CD14-positive monocyte (primary cell): ENCODE measurements at regions not wholly inside any gene's neighbourhood (a gene's known extent, or its start where the extent isn't known, plus 50 kb on each side); places are given as distances from the start of the nearest gene placed in this dataset.
A peak's percentile ranks its signal among the peaks of the same experiment; 100 is the strongest.

ENCODE experiments used
- DNase-seq, 3 donors: peaks; one replicate each; pipeline ENCODE4 v3.0.0-alpha.2; 2011 to 2022
- H2AFZ ChIP-seq: 2 replicates; pipeline ENCODE4 v1.6.0; 2012; ENCODE audit warnings: mild to moderate bottlenecking, low read depth, low read length, inconsistent platforms; ENCODE audit not compliant: insufficient read depth, poor library complexity, severe bottlenecking
- H3K27ac ChIP-seq, 2 donors: 1 replicate in 1 of 2; 2 replicates in 1 of 2; pipeline ENCODE4 v1.5.1; 2012 to 2013; ENCODE audit warnings: low read length in 2 of 2, control low read depth in 1 of 2, inconsistent platforms in 1 of 2, low read depth in 1 of 2, mild to moderate bottlenecking in 1 of 2
- H3K27me3 ChIP-seq, 2 donors: one replicate each; pipeline versions ENCODE4 v1.6.0 to v1.6.1; 2011 to 2013; ENCODE audit warnings: low read length in 2 of 2; ENCODE audit not compliant: control insufficient read depth in 2 of 2, insufficient read depth in 2 of 2
- H3K36me3 ChIP-seq, 2 donors: replicated peaks in 1 of 2; 1 replicate in 1 of 2; 2 replicates in 1 of 2; pipeline versions ENCODE4 v1.5.1 to v1.6.1; 2012 to 2013; ENCODE audit warnings: low read length in 2 of 2, control low read depth in 1 of 2, inconsistent platforms in 1 of 2, mild to moderate bottlenecking in 1 of 2; ENCODE audit not compliant: insufficient read depth in 2 of 2, control insufficient read depth in 1 of 2
- H3K4me1 ChIP-seq, 2 donors: 1 replicate in 1 of 2; 2 replicates in 1 of 2; pipeline versions ENCODE4 v1.5.1 to v1.6.1; 2012 to 2013; ENCODE audit warnings: low read length in 2 of 2, control low read depth in 1 of 2, inconsistent platforms in 1 of 2, mild to moderate bottlenecking in 1 of 2, moderate library complexity in 1 of 2; ENCODE audit not compliant: insufficient read depth in 2 of 2, control insufficient read depth in 1 of 2
- H3K4me2 ChIP-seq: replicated peaks from 2 replicates; pipeline ENCODE3; 2012; ENCODE audit warnings: low read length, moderate library complexity, mild to moderate bottlenecking; ENCODE audit not compliant: poor library complexity, severe bottlenecking; ENCODE audit errors: extremely low read depth
- H3K4me3 ChIP-seq, 3 experiments: fragments of 200-600 bp in 1 of 3; sonication (generic) in 1 of 3; replicated peaks in 1 of 3; 1 replicate in 2 of 3; 2 replicates in 1 of 3; pipeline ENCODE4 v1.5.1; 2011 to 2013; ENCODE audit warnings: low read length in 3 of 3, mild to moderate bottlenecking in 3 of 3, control low read depth in 2 of 3, low read depth in 2 of 3, inconsistent platforms in 1 of 3, moderate library complexity in 1 of 3
- H3K79me2 ChIP-seq: 2 replicates; pipeline ENCODE4 v1.6.0; 2012; ENCODE audit warnings: mild to moderate bottlenecking, control low read depth, inconsistent platforms, low read length, moderate library complexity; ENCODE audit not compliant: insufficient read depth
- H3K9ac ChIP-seq: 2 replicates; pipeline ENCODE4 v1.6.0; 2017; ENCODE audit warnings: low read length, mild to moderate bottlenecking; ENCODE audit not compliant: insufficient read depth, poor library complexity, severe bottlenecking
- H3K9me3 ChIP-seq, 2 donors: replicated peaks in 1 of 2; 1 replicate in 1 of 2; 2 replicates in 1 of 2; pipeline versions ENCODE4 v1.5.1 to v1.6.1; 2012 to 2013; ENCODE audit warnings: low read length in 2 of 2, control low read depth in 1 of 2; ENCODE audit not compliant: control insufficient read depth in 1 of 2, insufficient read depth in 1 of 2
- H4K20me1 ChIP-seq: 2 replicates; pipeline ENCODE4 v1.6.0; 2012; ENCODE audit warnings: mild to moderate bottlenecking, low read length, control low read depth, moderate library complexity; ENCODE audit not compliant: insufficient read depth
- H3K27ac Mint-ChIP-seq, 7 donors: one replicate each; pipeline ENCODE4 v1.8.0; 2020; ENCODE audit warnings: mild to moderate bottlenecking in 7 of 7, mixed read lengths in 7 of 7, moderate library complexity in 6 of 7, inconsistent platforms in 2 of 7
- H3K27me3 Mint-ChIP-seq, 3 donors: one replicate each; pipeline ENCODE4 v1.8.0; 2021 to 2022; ENCODE audit warnings: low read depth in 3 of 3, mild to moderate bottlenecking in 3 of 3, mixed read lengths in 3 of 3, moderate library complexity in 3 of 3, inconsistent platforms in 1 of 3
- H3K36me3 Mint-ChIP-seq, 2 donors: one replicate each; pipeline ENCODE4 v1.8.0; 2020; ENCODE audit warnings: mixed read lengths in 2 of 2, inconsistent platforms in 1 of 2, mild to moderate bottlenecking in 1 of 2
- H3K4me1 Mint-ChIP-seq: one replicate; pipeline ENCODE4 v1.8.0; 2020; ENCODE audit warnings: mild to moderate bottlenecking, mixed read lengths
- H3K4me3 Mint-ChIP-seq, 2 donors: one replicate each; pipeline ENCODE4 v1.8.0; 2020; ENCODE audit warnings: mild to moderate bottlenecking in 2 of 2, mixed read lengths in 2 of 2, moderate library complexity in 1 of 2
- H3K9me3 Mint-ChIP-seq, 7 donors: one replicate each; pipeline ENCODE4 v1.8.0; 2020 to 2022; ENCODE audit warnings: mixed read lengths in 7 of 7, mild to moderate bottlenecking in 6 of 7, moderate library complexity in 6 of 7, inconsistent platforms in 2 of 7
- CTCF ChIP-seq: fragments of 200-600 bp; IDR thresholded peaks from one replicate; pipeline ENCODE4 v1.8.0; 2022; ENCODE audit warnings: antibody characterized with exemption, mild to moderate bottlenecking
- WGBS: methylation state at CpG from one replicate; pipeline ENCODE4 v1.1.5; 2013; ENCODE audit warnings: missing lambda C conversion rate; ENCODE audit not compliant: insufficient coverage; 5-methylcytosine and 5-hydroxymethylcytosine counted together
- intact Hi-C, 2 donors: fragments of 100-400 bp; cut with micrococcal nuclease; formaldehyde crosslinking; loops; one replicate each; pipeline versions ENCODE4 v1.15.0 to v1.15.1; 2023

- Mint-ChIP-seq H3K27ac (peak overlapping the region in 1 of 7 donors; percentile 10), H3K4me3 (no peak overlapping the region), H3K9me3 (peaks cover 0 to 3% (median 0%) of the 10 kb centered on the region in 7 donors), H3K4me1 (no peaks in the 10 kb centered on the region), H3K36me3 (no peaks in the 10 kb centered on the region), H3K27me3 (peaks cover 1 to 6% (median 2%) of the 10 kb centered on the region in 3 donors)
- Histone ChIP-seq H3K9me3 (no peaks in the 10 kb centered on the region), H3K27me3 (no peaks in the 10 kb centered on the region), H4K20me1 (no peaks in the 10 kb centered on the region), H3K79me2 (no peaks in the 10 kb centered on the region), H3K4me1 (no peaks in the 10 kb centered on the region), H3K27ac (no peak overlapping the region), H3K4me2 (no peak overlapping the region), H3K36me3 (no peaks in the 10 kb centered on the region), H3K4me3 (no peak overlapping the region), H2AFZ (no peak overlapping the region), H3K9ac (no peak overlapping the region)
- TF ChIP-seq CTCF: no peak
- intact Hi-C loops: no loop called here
- 95% methylated on average over 6 of the region's 6 CpGs for WGBS
- DNase-seq: no peak
Measured at GRCh38 chr6:134848076-134848475, 101.8 kb downstream of the ALDH8A1 start.

GRCh38 chr6:134846865-134847264 lies 103.0 kb downstream of the ALDH8A1 start:
- H4K20me1 ChIP-seq: no peaks in the 10 kb centered on the region
- no peaks in the 10 kb centered on the region for H3K36me3 Mint-ChIP-seq
- H3K27ac ChIP-seq: no peak overlapping the region
- H3K4me2 ChIP-seq: no peak overlapping the region
- no peaks in the 10 kb centered on the region for H3K4me1 Mint-ChIP-seq
- no peak overlapping the region for H3K9ac ChIP-seq
- no peaks in the 10 kb centered on the region for H3K4me1 ChIP-seq
- DNase-seq: no peak
- no peak overlapping the region for H2AFZ ChIP-seq
- peaks cover 2 to 6% (median 3%) of the 10 kb centered on the region in 3 donors for H3K27me3 Mint-ChIP-seq
- no peaks in the 10 kb centered on the region for H3K9me3 ChIP-seq
- no peak for TF ChIP-seq CTCF
- WGBS: 86% methylated on average over 2 of the region's 3 CpGs
- intact Hi-C loops: no loop called here
- H3K4me3 Mint-ChIP-seq: no peak overlapping the region
- H3K9me3 Mint-ChIP-seq: peaks cover 0 to 3% (median 0%) of the 10 kb centered on the region in 7 donors
- H3K36me3 ChIP-seq: no peaks in the 10 kb centered on the region
- H3K4me3 ChIP-seq: no peak overlapping the region
- H3K27ac Mint-ChIP-seq: no peak overlapping the region
- H3K79me2 ChIP-seq: no peaks in the 10 kb centered on the region
- no peaks in the 10 kb centered on the region for H3K27me3 ChIP-seq
